K562 (cell line): ENCODE measurements at regions not wholly inside any gene's neighbourhood (a gene's known extent, or its start where the extent isn't known, plus 50 kb on each side); places are given as distances from the start of the nearest gene placed in this dataset.

Experiments used
- CUX1 ChIP-seq: fragments of 200-800 bp; sonication (Bioruptor generic); IDR thresholded peaks from 2 replicates; pipeline ENCODE4 v1.6.1; 2016; ENCODE audit warnings: missing genetic modification characterization, missing compliant biosample characterization
- NFE2 ChIP-seq: IDR thresholded peaks from 2 replicates; pipeline ENCODE4 v1.6.1; 2014; ENCODE audit warnings: antibody characterized with exemption, low read depth
- RFX5 ChIP-seq: IDR thresholded peaks from 2 replicates; pipeline ENCODE4 v1.6.1; 2011; ENCODE audit warnings: low read depth, mild to moderate bottlenecking, improper control_type of control experiment, low read length

- TF ChIP-seq RFX5 (no peak), CUX1 (CRISPR knock-in tag) (no peak), NFE2 (no peak)
Measured at GRCh38 chr2:217166241-217166850, 306.5 kb upstream of the TNP1 start.
